Gastrocnemius medialis (tissue), 4 donors: ENCODE measurements at regions not wholly inside any gene's neighbourhood (a gene's known extent, or its start where the extent isn't known, plus 50 kb on each side); places are given as distances from the start of the nearest gene placed in this dataset.

Experiments used
- ATAC-seq, 2 donors: fragments of 150-250 bp; one replicate each; pipeline ENCODE4 v1.9.1; 2016
- DNase-seq, 2 donors: peaks; one replicate each; pipeline ENCODE4 v3.0.0-alpha.2; 2019
- H3K27ac ChIP-seq, 4 donors: fragments of 200-600 bp; sonication (generic); 1 replicate in 1 of 4; 2 replicates in 3 of 4; pipeline ENCODE4 v1.5.1; 2016 to 2018; ENCODE audit warnings: mild to moderate bottlenecking in 2 of 4, moderate library complexity in 1 of 4
- H3K27me3 ChIP-seq, 3 donors: fragments of 200-600 bp; sonication (generic) in 2 of 3; 1 replicate in 1 of 3; 2 replicates in 2 of 3; pipeline versions ENCODE4 v1.5.1 to v1.6.0; 2016 to 2019; ENCODE audit warnings: mild to moderate bottlenecking in 1 of 3, moderate library complexity in 1 of 3
- H3K36me3 ChIP-seq, 2 donors: fragments of 200-600 bp; sonication (generic) in 1 of 2; one replicate each; pipeline ENCODE4 v1.5.1; 2017 to 2018
- H3K4me1 ChIP-seq, 2 donors: fragments of 200-600 bp; sonication (generic) in 1 of 2; one replicate each; pipeline ENCODE4 v1.5.1; 2016 to 2017; ENCODE audit warnings: mild to moderate bottlenecking in 2 of 2
- H3K4me3 ChIP-seq, 4 donors: fragments of 200-600 bp; sonication (generic) in 3 of 4; 1 replicate in 1 of 4; 2 replicates in 3 of 4; pipeline ENCODE4 v1.5.1; 2016 to 2019; ENCODE audit warnings: mild to moderate bottlenecking in 2 of 4
- H3K9me3 ChIP-seq, 3 donors: fragments of 200-600 bp; sonication (generic) in 2 of 3; 1 replicate in 1 of 3; 2 replicates in 2 of 3; pipeline ENCODE4 v1.5.1; 2016 to 2019
- POLR2A ChIP-seq, 2 donors: fragments of 450-650 bp; IDR thresholded peaks; one replicate each; pipeline ENCODE4 v1.6.1; 2017; ENCODE audit warnings: antibody characterized with exemption in 2 of 2, mild to moderate bottlenecking in 2 of 2, moderate library complexity in 2 of 2
- in situ Hi-C, 4 donors: fragments of 200-750 bp; cut with MboI; loops; one replicate each; pipeline versions ENCODE4 v1.15.0 to v1.8.0; 2017; ENCODE audit warnings: low sequenced_read_pairs in 4 of 4
- intact Hi-C: fragments of 100-400 bp; cut with DNase I; formaldehyde crosslinking; loops from one replicate; pipeline ENCODE4 v1.15.1; 2023; ENCODE audit warnings: low total_unique reads
- TF ChIP-seq, protein P1 (sequence below), 5 experiments: fragments of 450-650 bp in 3 of 5; fragments of 200-600 bp in 2 of 5; sonication (generic) in 2 of 5; IDR thresholded peaks in 4 of 5; conservative IDR thresholded peaks in 1 of 5; 1 replicate in 4 of 5; 2 replicates in 1 of 5; pipeline ENCODE4 v1.5.1; 2016 to 2019; ENCODE audit warnings: antibody characterized with exemption in 5 of 5, mild to moderate bottlenecking in 3 of 5, moderate library complexity in 3 of 5

DNA sequence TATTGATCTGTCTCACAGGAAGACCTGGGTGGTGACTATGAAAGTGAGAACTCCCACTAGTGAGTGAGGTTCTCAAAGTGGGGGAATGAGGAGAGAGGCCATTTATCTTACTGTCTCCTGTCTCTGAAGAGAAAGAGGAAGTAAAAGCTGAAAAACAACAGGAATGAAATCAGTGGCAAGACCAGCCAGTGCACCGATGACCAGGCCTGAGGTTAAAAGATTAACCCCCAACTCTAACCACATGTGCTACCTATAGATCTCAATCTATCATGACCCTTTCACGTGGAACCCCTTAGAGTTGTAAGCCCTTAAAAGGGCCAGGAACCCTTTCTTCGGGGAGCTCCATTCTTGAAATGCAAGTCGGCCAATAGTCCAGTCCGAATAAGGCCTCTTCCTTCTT is 239.3 kb upstream of the CNTN6 start:
- H3K9me3 ChIP-seq = no peaks in the 10 kb centered on the region
- H3K27me3 ChIP-seq = no peaks in the 10 kb centered on the region
- DNase-seq (no peak), ATAC-seq (no peak)
- TF ChIP-seq, protein P1, sequence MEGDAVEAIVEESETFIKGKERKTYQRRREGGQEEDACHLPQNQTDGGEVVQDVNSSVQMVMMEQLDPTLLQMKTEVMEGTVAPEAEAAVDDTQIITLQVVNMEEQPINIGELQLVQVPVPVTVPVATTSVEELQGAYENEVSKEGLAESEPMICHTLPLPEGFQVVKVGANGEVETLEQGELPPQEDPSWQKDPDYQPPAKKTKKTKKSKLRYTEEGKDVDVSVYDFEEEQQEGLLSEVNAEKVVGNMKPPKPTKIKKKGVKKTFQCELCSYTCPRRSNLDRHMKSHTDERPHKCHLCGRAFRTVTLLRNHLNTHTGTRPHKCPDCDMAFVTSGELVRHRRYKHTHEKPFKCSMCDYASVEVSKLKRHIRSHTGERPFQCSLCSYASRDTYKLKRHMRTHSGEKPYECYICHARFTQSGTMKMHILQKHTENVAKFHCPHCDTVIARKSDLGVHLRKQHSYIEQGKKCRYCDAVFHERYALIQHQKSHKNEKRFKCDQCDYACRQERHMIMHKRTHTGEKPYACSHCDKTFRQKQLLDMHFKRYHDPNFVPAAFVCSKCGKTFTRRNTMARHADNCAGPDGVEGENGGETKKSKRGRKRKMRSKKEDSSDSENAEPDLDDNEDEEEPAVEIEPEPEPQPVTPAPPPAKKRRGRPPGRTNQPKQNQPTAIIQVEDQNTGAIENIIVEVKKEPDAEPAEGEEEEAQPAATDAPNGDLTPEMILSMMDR (IDR thresholded peaks at IDR 0.05 in 4 of 5, conservative IDR thresholded peaks at IDR 0.05 in 1 of 5) = no peak
- TF ChIP-seq POLR2A (IDR thresholded peaks at IDR 0.05) = no peak
- no peak overlapping the region for H3K27ac ChIP-seq
- in situ Hi-C loops = no loop called here
- H3K4me3 ChIP-seq = no peak overlapping the region
- H3K4me1 ChIP-seq = no peaks in the 10 kb centered on the region
- H3K36me3 ChIP-seq = no peaks in the 10 kb centered on the region
- intact Hi-C loops = no loop called here

DNA sequence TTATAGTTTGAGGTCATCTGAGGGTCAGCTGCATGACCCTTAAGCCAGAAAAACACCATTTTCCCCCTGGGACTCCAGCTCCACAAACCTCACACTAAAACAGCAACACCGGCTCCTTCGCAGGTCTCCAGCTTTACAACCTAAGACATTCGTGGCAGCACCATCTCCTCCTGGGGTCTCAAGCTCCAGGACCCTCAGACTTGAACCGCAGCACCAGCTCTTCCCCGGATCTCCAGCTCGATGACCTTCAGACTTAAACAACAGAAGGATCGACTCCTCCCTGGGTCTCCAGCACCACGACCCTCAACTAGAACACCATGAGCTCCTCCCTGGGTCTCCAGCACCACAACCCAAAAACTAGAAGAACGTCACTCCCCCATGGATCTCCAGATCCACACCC is 233.7 kb upstream of the CNTN6 start:
- in situ Hi-C loops = no loop called here

DNA sequence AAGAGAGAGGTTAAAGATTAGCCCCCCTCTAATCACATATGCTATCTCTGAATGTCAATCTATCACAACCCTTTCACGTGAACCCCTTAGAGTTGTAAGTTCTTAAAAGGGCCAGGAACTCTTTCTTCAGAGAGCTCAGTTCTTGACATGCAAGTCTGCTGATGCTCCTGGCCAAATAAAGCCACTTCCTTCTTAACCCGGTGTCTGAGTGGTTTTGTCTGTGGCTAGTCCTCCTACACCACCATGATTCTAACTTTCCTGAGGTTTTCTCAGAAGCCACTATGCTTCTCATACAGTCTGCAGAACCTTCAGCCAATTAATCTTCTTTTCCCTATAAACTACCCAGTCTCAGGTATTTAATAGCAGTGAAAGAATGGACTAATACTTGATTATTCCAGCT is 231.1 kb upstream of the CNTN6 start:
- no peaks in the 10 kb centered on the region for H3K4me1 ChIP-seq
- ATAC-seq (no peak), DNase-seq (no peak)
- intact Hi-C loops (no loop called here), in situ Hi-C loops (no loop called here)
- H3K27ac ChIP-seq = no peak overlapping the region
- no peaks in the 10 kb centered on the region for H3K27me3 ChIP-seq
- no peak overlapping the region for H3K4me3 ChIP-seq
- no peaks in the 10 kb centered on the region for H3K9me3 ChIP-seq
- no peaks in the 10 kb centered on the region for H3K36me3 ChIP-seq
- TF ChIP-seq, protein P1 (IDR thresholded peaks at IDR 0.05 in 4 of 5, conservative IDR thresholded peaks at IDR 0.05 in 1 of 5) = no peak
- no peak for TF ChIP-seq POLR2A (IDR thresholded peaks at IDR 0.05)

More for the DNA sequence above, 233.7 kb upstream of the CNTN6 start:
- Histone ChIP-seq H3K27me3 (no peaks in the 10 kb centered on the region), H3K27ac (no peak overlapping the region), H3K4me1 (no peaks in the 10 kb centered on the region), H3K4me3 (no peak overlapping the region), H3K36me3 (no peaks in the 10 kb centered on the region), H3K9me3 (no peaks in the 10 kb centered on the region)
- TF ChIP-seq, protein P1 (IDR thresholded peaks at IDR 0.05 in 4 of 5, conservative IDR thresholded peaks at IDR 0.05 in 1 of 5) = no peak
- TF ChIP-seq POLR2A (IDR thresholded peaks at IDR 0.05) = no peak
- DNase-seq = no peak
- no peak for ATAC-seq
- intact Hi-C loops = no loop called here

DNA sequence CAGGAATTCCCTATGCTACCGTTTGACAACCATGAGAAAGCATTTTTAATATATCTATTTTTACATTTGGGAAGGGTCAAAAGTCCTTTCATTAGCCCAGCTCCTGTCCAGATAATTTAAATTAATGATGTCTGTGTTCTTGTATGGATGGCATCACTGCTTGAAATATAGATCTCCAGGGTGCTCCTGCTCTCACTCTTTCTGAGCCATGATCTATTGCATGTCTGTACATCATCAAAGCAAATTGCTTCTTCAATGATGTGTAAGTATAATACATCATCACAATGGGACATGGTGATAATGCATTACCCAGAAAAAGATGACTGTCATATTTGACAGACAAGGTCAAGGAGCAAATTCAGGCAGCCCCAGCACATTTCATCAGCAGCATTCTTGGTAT is 223.6 kb upstream of the CNTN6 start:
- intact Hi-C loops = no loop called here

DNA sequence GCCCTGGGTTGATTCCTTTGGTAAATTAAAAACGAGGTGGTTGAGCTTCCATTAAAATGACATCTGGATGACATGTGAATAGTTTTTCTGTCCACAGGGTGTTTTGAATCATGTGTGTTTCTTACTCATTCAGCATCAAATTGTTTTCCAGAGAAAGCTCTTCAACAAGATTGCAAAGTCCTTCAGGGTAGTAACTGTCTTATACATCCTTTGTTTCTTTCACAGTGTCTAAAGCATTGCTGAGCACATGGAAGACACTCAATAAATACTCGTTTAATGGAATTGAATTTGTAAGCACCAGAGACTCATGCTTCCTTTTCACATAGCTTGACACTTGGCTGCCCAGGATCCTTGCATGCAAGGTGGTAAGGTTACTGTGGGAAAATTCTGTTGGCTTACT is 223.1 kb upstream of the CNTN6 start:
- Histone ChIP-seq H3K36me3 (no peaks in the 10 kb centered on the region), H3K9me3 (no peaks in the 10 kb centered on the region), H3K27ac (no peak overlapping the region), H3K27me3 (no peaks in the 10 kb centered on the region), H3K4me3 (no peak overlapping the region), H3K4me1 (no peaks in the 10 kb centered on the region)
- TF ChIP-seq POLR2A (IDR thresholded peaks at IDR 0.05) = no peak
- TF ChIP-seq, protein P1 (IDR thresholded peaks at IDR 0.05 in 4 of 5, conservative IDR thresholded peaks at IDR 0.05 in 1 of 5) = no peak
- ATAC-seq (no peak), DNase-seq (no peak)
- intact Hi-C loops = no loop called here
- in situ Hi-C loops = no loop called here

More for the DNA sequence above, 223.6 kb upstream of the CNTN6 start:
- in situ Hi-C loops = no loop called here
- no peak for TF ChIP-seq POLR2A (IDR thresholded peaks at IDR 0.05)
- TF ChIP-seq, protein P1 (IDR thresholded peaks at IDR 0.05 in 4 of 5, conservative IDR thresholded peaks at IDR 0.05 in 1 of 5) = no peak
- Histone ChIP-seq H3K4me1 (no peaks in the 10 kb centered on the region), H3K27ac (no peak overlapping the region), H3K9me3 (no peaks in the 10 kb centered on the region), H3K27me3 (no peaks in the 10 kb centered on the region), H3K36me3 (no peaks in the 10 kb centered on the region), H3K4me3 (no peak overlapping the region)
- DNase-seq = no peak
- no peak for ATAC-seq
